Colonic mucosa (tissue), 4 donors: ENCODE measurements at regions not wholly inside any gene's neighbourhood (a gene's known extent, or its start where the extent isn't known, plus 50 kb on each side); places are given as distances from the start of the nearest gene placed in this dataset.
"Not testable (repeated sequence)": the region's sequence is repeated elsewhere in the genome, so short reads cannot be mapped to it uniquely, and the experiment has no call there.

Experiments used
- DNase-seq: peaks from one replicate; pipeline ENCODE4 v3.0.0-alpha.2; 2020
- H3K27ac ChIP-seq: fragments of 200-600 bp; one replicate; pipeline ENCODE4 v1.8.0; 2021
- H3K27me3 ChIP-seq: fragments of 200-600 bp; one replicate; pipeline ENCODE4 v1.8.0; 2021
- H3K36me3 ChIP-seq: fragments of 200-600 bp; one replicate; pipeline ENCODE4 v1.8.0; 2021
- H3K4me1 ChIP-seq: fragments of 200-600 bp; one replicate; pipeline ENCODE4 v1.8.0; 2021; ENCODE audit warnings: mild to moderate bottlenecking
- H3K4me3 ChIP-seq: fragments of 200-600 bp; one replicate; pipeline ENCODE4 v1.8.0; 2021
- H3K9ac ChIP-seq, 2 donors: one replicate each; pipeline ENCODE4 v1.7.0; 2013; ENCODE audit warnings: control low read depth in 2 of 2, low read depth in 2 of 2, low read length in 2 of 2
- H3K9me3 ChIP-seq: fragments of 200-600 bp; one replicate; pipeline ENCODE4 v1.8.0; 2021
- CTCF ChIP-seq: fragments of 200-600 bp; IDR thresholded peaks from one replicate; pipeline ENCODE4 v1.8.0; 2022; ENCODE audit warnings: antibody characterized with exemption, mild to moderate bottlenecking
- intact Hi-C: fragments of 100-400 bp; cut with DNase I; formaldehyde crosslinking; loops from one replicate; pipeline ENCODE4 v1.14.1; 2022
- donor health status: healthy.
- donor health status: DM: no; HTN: no; CAD: no.
- donor health status: DM: no; HTN: no; CAD: no.

GRCh38 chr4:33104273-33104672, 2384.1 kb downstream of the PCDH7 start:
- Histone ChIP-seq H3K4me1 (no peaks in the 10 kb centered on the region), H3K27me3 (no peaks in the 10 kb centered on the region), H3K9ac (no peak overlapping the region), H3K4me3 (no peak overlapping the region), H3K9me3 (no peaks in the 10 kb centered on the region), H3K36me3 (no peaks in the 10 kb centered on the region), H3K27ac (no peak overlapping the region)
- DNase-seq: no peak
- intact Hi-C loops: no loop called here
- TF ChIP-seq CTCF: no peak

GRCh38 chr4:33107814-33108213, 2387.6 kb downstream of the PCDH7 start:
- Histone ChIP-seq H3K36me3 (no peaks in the 10 kb centered on the region), H3K27ac (no peak overlapping the region), H3K27me3 (no peaks in the 10 kb centered on the region), H3K4me1 (no peaks in the 10 kb centered on the region), H3K9me3 (no peaks in the 10 kb centered on the region), H3K9ac (no peak overlapping the region), H3K4me3 (no peak overlapping the region)
- intact Hi-C loops: no loop called here
- no peak for TF ChIP-seq CTCF
- DNase-seq: no peak

- H3K36me3 ChIP-seq: no peaks in the 10 kb centered on the region
- H3K4me3 ChIP-seq: no peak overlapping the region
- H3K27me3 ChIP-seq: no peaks in the 10 kb centered on the region
- H3K9ac ChIP-seq: no peak overlapping the region
- no peak overlapping the region for H3K27ac ChIP-seq
- H3K4me1 ChIP-seq: no peaks in the 10 kb centered on the region
- TF ChIP-seq CTCF: no peak
- no peaks in the 10 kb centered on the region for H3K9me3 ChIP-seq
- intact Hi-C loops: no loop called here
- no peak for DNase-seq
Measured at GRCh38 chr4:33111117-33111516, 2390.9 kb downstream of the PCDH7 start.

GRCh38 chr4:33116871-33117270, 2396.7 kb downstream of the PCDH7 start:
- H3K4me3 ChIP-seq: no peak overlapping the region
- H3K36me3 ChIP-seq: no peaks in the 10 kb centered on the region
- TF ChIP-seq CTCF: no peak
- H3K9ac ChIP-seq: no peak overlapping the region
- intact Hi-C loops: no loop called here
- no peak overlapping the region for H3K27ac ChIP-seq
- H3K27me3 ChIP-seq: no peaks in the 10 kb centered on the region
- DNase-seq: no peak
- no peaks in the 10 kb centered on the region for H3K4me1 ChIP-seq
- no peaks in the 10 kb centered on the region for H3K9me3 ChIP-seq

GRCh38 chr4:33126002-33126401, 2405.8 kb downstream of the PCDH7 start:
- DNase-seq: no peak

GRCh38 chr4:33130662-33131061, 2410.5 kb downstream of the PCDH7 start:
- H3K9ac ChIP-seq, H3K27me3 ChIP-seq, H3K27ac ChIP-seq, H3K4me3 ChIP-seq, H3K36me3 ChIP-seq, H3K4me1 ChIP-seq, H3K9me3 ChIP-seq, DNase-seq, intact Hi-C loops: not testable (repeated sequence)

More at GRCh38 chr4:33126002-33126401, 2405.8 kb downstream of the PCDH7 start:
- Histone ChIP-seq H3K9ac (no peak overlapping the region), H3K27me3 (no peaks in the 10 kb centered on the region), H3K27ac (no peak overlapping the region), H3K4me1 (no peaks in the 10 kb centered on the region), H3K9me3 (no peaks in the 10 kb centered on the region), H3K36me3 (no peaks in the 10 kb centered on the region), H3K4me3 (no peak overlapping the region)
- intact Hi-C loops: no loop called here
- TF ChIP-seq CTCF: no peak
